GM23338 (cell line): ENCODE measurements at regions not wholly inside any gene's neighbourhood (a gene's known extent, or its start where the extent isn't known, plus 50 kb on each side); places are given as distances from the start of the nearest gene placed in this dataset.

ENCODE experiments used
- ATAC-seq: fragments of 200-7000 bp; cut with Tn5 transposase; 3 replicates; pipeline ENCODE4 v1.9.1; 2020
- DNase-seq: peaks from one replicate; pipeline ENCODE4 v3.0.0-alpha.2; 2015; ENCODE audit warnings: low spot score
- H2AFZ ChIP-seq: fragments of 200-600 bp; sonication (generic); 2 replicates; pipeline ENCODE4 v1.8.0; 2016; ENCODE audit warnings: antibody characterized with exemption, mild to moderate bottlenecking, moderate library complexity
- H3F3A ChIP-seq: fragments of 200-600 bp; sonication (generic); replicated peaks from 2 replicates; pipeline ENCODE4 v1.8.0; 2017; ENCODE audit warnings: antibody characterized with exemption, mixed run types, low read depth
- H3K27ac ChIP-seq: fragments of 200-600 bp; sonication (generic); 2 replicates; pipeline ENCODE4 v1.6.1; 2016; ENCODE audit warnings: low read depth
- H3K27me3 ChIP-seq: fragments of 200-600 bp; sonication (generic); 2 replicates; pipeline ENCODE4 v1.8.0; 2016; ENCODE audit warnings: mild to moderate bottlenecking, mixed run types, moderate library complexity; ENCODE audit not compliant: insufficient read depth
- H3K36me3 ChIP-seq: fragments of 200-600 bp; sonication (generic); 2 replicates; pipeline ENCODE4 v1.8.0; 2016; ENCODE audit warnings: mild to moderate bottlenecking; ENCODE audit not compliant: insufficient read depth
- H3K4me1 ChIP-seq: fragments of 200-600 bp; sonication (generic); 2 replicates; pipeline ENCODE4 v1.8.0; 2016; ENCODE audit warnings: mild to moderate bottlenecking, moderate library complexity; ENCODE audit not compliant: insufficient read depth
- H3K4me2 ChIP-seq: fragments of 200-600 bp; sonication (generic); 2 replicates; pipeline ENCODE4 v1.7.1; 2017; ENCODE audit warnings: mixed run types
- H3K4me3 ChIP-seq: fragments of 200-600 bp; sonication (generic); 2 replicates; pipeline ENCODE4 v1.6.1; 2016; ENCODE audit warnings: mixed run types
- H3K79me2 ChIP-seq: fragments of 200-600 bp; sonication (generic); replicated peaks from 2 replicates; pipeline ENCODE4 v1.8.0; 2017; ENCODE audit warnings: mild to moderate bottlenecking; ENCODE audit not compliant: insufficient read depth
- H3K9me2 ChIP-seq: fragments of 200-600 bp; sonication (generic); 2 replicates; pipeline ENCODE4 v1.8.0; 2017; ENCODE audit not compliant: insufficient read depth
- H4K20me1 ChIP-seq: fragments of 200-600 bp; sonication (generic); replicated peaks from 2 replicates; pipeline ENCODE4 v1.8.0; 2017; ENCODE audit warnings: mild to moderate bottlenecking; ENCODE audit not compliant: insufficient read depth
- H3K27ac Mint-ChIP-seq: 2 replicates; pipeline ENCODE4 v1.8.0; 2020; ENCODE audit warnings: inconsistent platforms, mild to moderate bottlenecking, moderate library complexity, mixed read lengths
- H3K27me3 Mint-ChIP-seq: 3 replicates; pipeline ENCODE4 v1.8.0; 2022; ENCODE audit warnings: low read depth, mild to moderate bottlenecking, moderate library complexity, mixed read lengths, inconsistent platforms; ENCODE audit not compliant: insufficient read depth, poor library complexity
- H3K36me3 Mint-ChIP-seq: 3 replicates; pipeline ENCODE4 v1.8.0; 2021; ENCODE audit warnings: low read depth, mild to moderate bottlenecking, inconsistent platforms, moderate library complexity, mixed read lengths
- H3K4me1 Mint-ChIP-seq: 3 replicates; pipeline ENCODE4 v1.8.0; 2020; ENCODE audit warnings: mild to moderate bottlenecking, inconsistent platforms, mixed read lengths
- H3K4me3 Mint-ChIP-seq: 3 replicates; pipeline ENCODE4 v1.8.0; 2021; ENCODE audit warnings: moderate library complexity, mild to moderate bottlenecking, inconsistent platforms, mixed read lengths
- H3K9me3 Mint-ChIP-seq: 3 replicates; pipeline ENCODE4 v1.8.0; 2020; ENCODE audit warnings: moderate library complexity, mild to moderate bottlenecking, inconsistent platforms, mixed read lengths
- CREB1 ChIP-seq: fragments of 250-450 bp; sonication (Bioruptor Pico); IDR thresholded peaks from 2 replicates; pipeline ENCODE4 v1.5.0; 2020; ENCODE audit warnings: low read depth, mild to moderate bottlenecking, moderate library complexity
- EZH2 ChIP-seq: fragments of 200-600 bp; sonication (generic); IDR thresholded peaks from one replicate; pipeline ENCODE4 v1.8.0; 2017; ENCODE audit warnings: antibody characterized with exemption, mild to moderate bottlenecking, low read depth; ENCODE audit not compliant: unreplicated experiment
- EZH2phosphoT487 ChIP-seq: fragments of 200-600 bp; sonication (generic); IDR thresholded peaks from one replicate; pipeline ENCODE4 v1.8.1; 2018; ENCODE audit warnings: antibody characterized with exemption; ENCODE audit not compliant: unreplicated experiment
- JUNB ChIP-seq: IDR thresholded peaks from one replicate; pipeline ENCODE4 v1.6.1; 2016; ENCODE audit warnings: antibody characterized with exemption; ENCODE audit not compliant: unreplicated experiment
- NANOG ChIP-seq: IDR thresholded peaks from 2 replicates; pipeline ENCODE4 v1.6.1; 2016; ENCODE audit warnings: antibody characterized with exemption, borderline replicate concordance
- POLR2AphosphoS5 ChIP-seq: IDR thresholded peaks from 2 replicates; pipeline ENCODE4 v1.6.1; 2016; ENCODE audit warnings: antibody characterized with exemption, low read depth
- STAT1 ChIP-seq: IDR thresholded peaks from one replicate; pipeline ENCODE4 v1.6.1; 2016; ENCODE audit warnings: antibody characterized with exemption; ENCODE audit not compliant: unreplicated experiment
- ZNF114 ChIP-seq: fragments of 250-450 bp; sonication (Bioruptor Pico); IDR thresholded peaks from 2 replicates; pipeline ENCODE4 v1.5.0; 2020; ENCODE audit warnings: mild to moderate bottlenecking, moderate library complexity
- ZNF331 ChIP-seq: fragments of 250-450 bp; sonication (Bioruptor Pico); IDR thresholded peaks from 2 replicates; pipeline ENCODE4 v1.5.0; 2020; ENCODE audit warnings: low read depth, mild to moderate bottlenecking, moderate library complexity
- TF ChIP-seq, protein P1 (sequence below): IDR thresholded peaks from one replicate; pipeline ENCODE4 v1.6.1; 2018; ENCODE audit warnings: antibody characterized with exemption; ENCODE audit not compliant: unreplicated experiment
- TF ChIP-seq, protein P2 (sequence below): fragments of 250-450 bp; sonication (Bioruptor Pico); IDR thresholded peaks from 2 replicates; pipeline ENCODE4 v1.5.0; 2020; ENCODE audit warnings: mild to moderate bottlenecking, moderate library complexity
- TF ChIP-seq, protein P3 (sequence below), 2 experiments: fragments of 200-600 bp in 1 of 2; sonication (generic) in 1 of 2; conservative IDR thresholded peaks; 2 replicates each; pipeline versions ENCODE4 v1.5.1 to v1.6.1; 2016 to 2017; ENCODE audit warnings: antibody characterized with exemption in 2 of 2, low read depth in 2 of 2, mild to moderate bottlenecking in 2 of 2, moderate library complexity in 1 of 2
- TF ChIP-seq, protein P4 (sequence below): IDR thresholded peaks from 2 replicates; pipeline ENCODE4 v1.6.1; 2016; ENCODE audit warnings: antibody characterized with exemption

DNA sequence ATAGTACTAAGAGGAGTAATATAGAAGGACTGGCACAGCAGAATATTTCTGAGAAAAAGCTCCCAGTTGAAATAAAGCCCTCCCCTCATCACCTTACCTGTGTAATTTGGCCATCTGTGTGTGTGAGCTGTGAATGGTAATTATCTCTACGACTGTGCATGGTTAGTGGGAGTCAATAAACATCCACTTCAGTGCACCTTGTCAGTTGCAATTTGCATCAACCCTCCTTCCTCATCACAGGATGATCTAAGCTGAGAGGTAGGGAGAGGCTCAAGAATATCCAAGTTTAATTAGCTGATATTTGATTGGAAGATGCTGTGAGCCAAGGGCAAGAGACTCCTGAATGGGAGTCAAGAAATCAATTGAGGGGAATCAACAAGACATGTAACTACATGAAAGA is 694.9 kb upstream of the KLHL29 start:
- H3K4me1 ChIP-seq: peaks cover 5% of the 10 kb centered on the region
- no peak overlapping the region for H3K4me3 ChIP-seq
- Mint-ChIP-seq H3K4me1 (peaks cover 8% of the 10 kb centered on the region), H3K36me3 (no peaks in the 10 kb centered on the region), H3K27me3 (peaks cover 5% of the 10 kb centered on the region), H3K4me3 (no peak overlapping the region), H3K9me3 (no peaks in the 10 kb centered on the region; the same call in 2 of the 3 replicates), H3K27ac (no peak overlapping the region)
- no peaks in the 10 kb centered on the region for H3K27me3 ChIP-seq
- no peaks in the 10 kb centered on the region for H3F3A ChIP-seq
- no peaks in the 10 kb centered on the region for H3K79me2 ChIP-seq
- H4K20me1 ChIP-seq: no peaks in the 10 kb centered on the region
- no peaks in the 10 kb centered on the region for H3K36me3 ChIP-seq
- ATAC-seq (no peak), DNase-seq (no peak)
- no peak overlapping the region for H3K27ac ChIP-seq
- no peak overlapping the region for H3K4me2 ChIP-seq
- no peak overlapping the region for H2AFZ ChIP-seq
- 0 out of 2 replicates have a peak, but pooled peaks cover 4% of the 10 kb centered on the region for H3K9me2 ChIP-seq
- TF ChIP-seq NANOG: no peak
- TF ChIP-seq JUNB: no peak
- no peak for TF ChIP-seq EZH2
- no peak for TF ChIP-seq STAT1
- TF ChIP-seq, protein P1, sequence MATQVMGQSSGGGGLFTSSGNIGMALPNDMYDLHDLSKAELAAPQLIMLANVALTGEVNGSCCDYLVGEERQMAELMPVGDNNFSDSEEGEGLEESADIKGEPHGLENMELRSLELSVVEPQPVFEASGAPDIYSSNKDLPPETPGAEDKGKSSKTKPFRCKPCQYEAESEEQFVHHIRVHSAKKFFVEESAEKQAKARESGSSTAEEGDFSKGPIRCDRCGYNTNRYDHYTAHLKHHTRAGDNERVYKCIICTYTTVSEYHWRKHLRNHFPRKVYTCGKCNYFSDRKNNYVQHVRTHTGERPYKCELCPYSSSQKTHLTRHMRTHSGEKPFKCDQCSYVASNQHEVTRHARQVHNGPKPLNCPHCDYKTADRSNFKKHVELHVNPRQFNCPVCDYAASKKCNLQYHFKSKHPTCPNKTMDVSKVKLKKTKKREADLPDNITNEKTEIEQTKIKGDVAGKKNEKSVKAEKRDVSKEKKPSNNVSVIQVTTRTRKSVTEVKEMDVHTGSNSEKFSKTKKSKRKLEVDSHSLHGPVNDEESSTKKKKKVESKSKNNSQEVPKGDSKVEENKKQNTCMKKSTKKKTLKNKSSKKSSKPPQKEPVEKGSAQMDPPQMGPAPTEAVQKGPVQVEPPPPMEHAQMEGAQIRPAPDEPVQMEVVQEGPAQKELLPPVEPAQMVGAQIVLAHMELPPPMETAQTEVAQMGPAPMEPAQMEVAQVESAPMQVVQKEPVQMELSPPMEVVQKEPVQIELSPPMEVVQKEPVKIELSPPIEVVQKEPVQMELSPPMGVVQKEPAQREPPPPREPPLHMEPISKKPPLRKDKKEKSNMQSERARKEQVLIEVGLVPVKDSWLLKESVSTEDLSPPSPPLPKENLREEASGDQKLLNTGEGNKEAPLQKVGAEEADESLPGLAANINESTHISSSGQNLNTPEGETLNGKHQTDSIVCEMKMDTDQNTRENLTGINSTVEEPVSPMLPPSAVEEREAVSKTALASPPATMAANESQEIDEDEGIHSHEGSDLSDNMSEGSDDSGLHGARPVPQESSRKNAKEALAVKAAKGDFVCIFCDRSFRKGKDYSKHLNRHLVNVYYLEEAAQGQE: no peak
- TF ChIP-seq CREB1 (CRISPR knock-in tag): no peak
- TF ChIP-seq ZNF331 (CRISPR knock-in tag): no peak
- TF ChIP-seq, protein P2, sequence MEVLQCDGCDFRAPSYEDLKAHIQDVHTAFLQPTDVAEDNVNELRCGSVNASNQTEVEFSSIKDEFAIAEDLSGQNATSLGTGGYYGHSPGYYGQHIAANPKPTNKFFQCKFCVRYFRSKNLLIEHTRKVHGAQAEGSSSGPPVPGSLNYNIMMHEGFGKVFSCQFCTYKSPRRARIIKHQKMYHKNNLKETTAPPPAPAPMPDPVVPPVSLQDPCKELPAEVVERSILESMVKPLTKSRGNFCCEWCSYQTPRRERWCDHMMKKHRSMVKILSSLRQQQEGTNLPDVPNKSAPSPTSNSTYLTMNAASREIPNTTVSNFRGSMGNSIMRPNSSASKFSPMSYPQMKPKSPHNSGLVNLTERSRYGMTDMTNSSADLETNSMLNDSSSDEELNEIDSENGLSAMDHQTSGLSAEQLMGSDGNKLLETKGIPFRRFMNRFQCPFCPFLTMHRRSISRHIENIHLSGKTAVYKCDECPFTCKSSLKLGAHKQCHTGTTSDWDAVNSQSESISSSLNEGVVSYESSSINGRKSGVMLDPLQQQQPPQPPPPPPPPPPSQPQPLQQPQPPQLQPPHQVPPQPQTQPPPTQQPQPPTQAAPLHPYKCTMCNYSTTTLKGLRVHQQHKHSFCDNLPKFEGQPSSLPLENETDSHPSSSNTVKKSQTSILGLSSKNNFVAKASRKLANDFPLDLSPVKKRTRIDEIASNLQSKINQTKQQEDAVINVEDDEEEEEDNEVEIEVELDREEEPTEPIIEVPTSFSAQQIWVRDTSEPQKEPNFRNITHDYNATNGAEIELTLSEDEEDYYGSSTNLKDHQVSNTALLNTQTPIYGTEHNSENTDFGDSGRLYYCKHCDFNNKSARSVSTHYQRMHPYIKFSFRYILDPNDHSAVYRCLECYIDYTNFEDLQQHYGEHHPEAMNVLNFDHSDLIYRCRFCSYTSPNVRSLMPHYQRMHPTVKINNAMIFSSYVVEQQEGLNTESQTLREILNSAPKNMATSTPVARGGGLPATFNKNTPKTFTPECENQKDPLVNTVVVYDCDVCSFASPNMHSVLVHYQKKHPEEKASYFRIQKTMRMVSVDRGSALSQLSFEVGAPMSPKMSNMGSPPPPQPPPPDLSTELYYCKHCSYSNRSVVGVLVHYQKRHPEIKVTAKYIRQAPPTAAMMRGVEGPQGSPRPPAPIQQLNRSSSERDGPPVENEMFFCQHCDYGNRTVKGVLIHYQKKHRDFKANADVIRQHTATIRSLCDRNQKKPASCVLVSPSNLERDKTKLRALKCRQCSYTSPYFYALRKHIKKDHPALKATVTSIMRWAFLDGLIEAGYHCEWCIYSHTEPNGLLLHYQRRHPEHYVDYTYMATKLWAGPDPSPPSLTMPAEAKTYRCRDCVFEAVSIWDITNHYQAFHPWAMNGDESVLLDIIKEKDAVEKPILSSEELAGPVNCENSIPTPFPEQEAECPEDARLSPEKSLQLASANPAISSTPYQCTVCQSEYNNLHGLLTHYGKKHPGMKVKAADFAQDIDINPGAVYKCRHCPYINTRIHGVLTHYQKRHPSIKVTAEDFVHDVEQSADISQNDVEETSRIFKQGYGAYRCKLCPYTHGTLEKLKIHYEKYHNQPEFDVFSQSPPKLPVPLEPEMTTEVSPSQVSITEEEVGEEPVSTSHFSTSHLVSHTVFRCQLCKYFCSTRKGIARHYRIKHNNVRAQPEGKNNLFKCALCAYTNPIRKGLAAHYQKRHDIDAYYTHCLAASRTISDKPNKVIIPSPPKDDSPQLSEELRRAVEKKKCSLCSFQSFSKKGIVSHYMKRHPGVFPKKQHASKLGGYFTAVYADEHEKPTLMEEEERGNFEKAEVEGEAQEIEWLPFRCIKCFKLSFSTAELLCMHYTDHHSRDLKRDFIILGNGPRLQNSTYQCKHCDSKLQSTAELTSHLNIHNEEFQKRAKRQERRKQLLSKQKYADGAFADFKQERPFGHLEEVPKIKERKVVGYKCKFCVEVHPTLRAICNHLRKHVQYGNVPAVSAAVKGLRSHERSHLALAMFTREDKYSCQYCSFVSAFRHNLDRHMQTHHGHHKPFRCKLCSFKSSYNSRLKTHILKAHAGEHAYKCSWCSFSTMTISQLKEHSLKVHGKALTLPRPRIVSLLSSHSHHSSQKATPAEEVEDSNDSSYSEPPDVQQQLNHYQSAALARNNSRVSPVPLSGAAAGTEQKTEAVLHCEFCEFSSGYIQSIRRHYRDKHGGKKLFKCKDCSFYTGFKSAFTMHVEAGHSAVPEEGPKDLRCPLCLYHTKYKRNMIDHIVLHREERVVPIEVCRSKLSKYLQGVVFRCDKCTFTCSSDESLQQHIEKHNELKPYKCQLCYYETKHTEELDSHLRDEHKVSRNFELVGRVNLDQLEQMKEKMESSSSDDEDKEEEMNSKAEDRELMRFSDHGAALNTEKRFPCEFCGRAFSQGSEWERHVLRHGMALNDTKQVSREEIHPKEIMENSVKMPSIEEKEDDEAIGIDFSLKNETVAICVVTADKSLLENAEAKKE (CRISPR knock-in tag): no peak
- no peak for TF ChIP-seq EZH2phosphoT487
- TF ChIP-seq, protein P3, sequence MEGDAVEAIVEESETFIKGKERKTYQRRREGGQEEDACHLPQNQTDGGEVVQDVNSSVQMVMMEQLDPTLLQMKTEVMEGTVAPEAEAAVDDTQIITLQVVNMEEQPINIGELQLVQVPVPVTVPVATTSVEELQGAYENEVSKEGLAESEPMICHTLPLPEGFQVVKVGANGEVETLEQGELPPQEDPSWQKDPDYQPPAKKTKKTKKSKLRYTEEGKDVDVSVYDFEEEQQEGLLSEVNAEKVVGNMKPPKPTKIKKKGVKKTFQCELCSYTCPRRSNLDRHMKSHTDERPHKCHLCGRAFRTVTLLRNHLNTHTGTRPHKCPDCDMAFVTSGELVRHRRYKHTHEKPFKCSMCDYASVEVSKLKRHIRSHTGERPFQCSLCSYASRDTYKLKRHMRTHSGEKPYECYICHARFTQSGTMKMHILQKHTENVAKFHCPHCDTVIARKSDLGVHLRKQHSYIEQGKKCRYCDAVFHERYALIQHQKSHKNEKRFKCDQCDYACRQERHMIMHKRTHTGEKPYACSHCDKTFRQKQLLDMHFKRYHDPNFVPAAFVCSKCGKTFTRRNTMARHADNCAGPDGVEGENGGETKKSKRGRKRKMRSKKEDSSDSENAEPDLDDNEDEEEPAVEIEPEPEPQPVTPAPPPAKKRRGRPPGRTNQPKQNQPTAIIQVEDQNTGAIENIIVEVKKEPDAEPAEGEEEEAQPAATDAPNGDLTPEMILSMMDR (conservative IDR thresholded peaks at IDR 0.05; ENCODE audit: low read depth in 2 of 2): no peak
- no peak for TF ChIP-seq POLR2AphosphoS5
- TF ChIP-seq, protein P4, sequence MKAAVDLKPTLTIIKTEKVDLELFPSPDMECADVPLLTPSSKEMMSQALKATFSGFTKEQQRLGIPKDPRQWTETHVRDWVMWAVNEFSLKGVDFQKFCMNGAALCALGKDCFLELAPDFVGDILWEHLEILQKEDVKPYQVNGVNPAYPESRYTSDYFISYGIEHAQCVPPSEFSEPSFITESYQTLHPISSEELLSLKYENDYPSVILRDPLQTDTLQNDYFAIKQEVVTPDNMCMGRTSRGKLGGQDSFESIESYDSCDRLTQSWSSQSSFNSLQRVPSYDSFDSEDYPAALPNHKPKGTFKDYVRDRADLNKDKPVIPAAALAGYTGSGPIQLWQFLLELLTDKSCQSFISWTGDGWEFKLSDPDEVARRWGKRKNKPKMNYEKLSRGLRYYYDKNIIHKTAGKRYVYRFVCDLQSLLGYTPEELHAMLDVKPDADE: no peak
- TF ChIP-seq ZNF114 (CRISPR knock-in tag): no peak
